Amniotic stem cell (primary cell): ENCODE measurements at regions not wholly inside any gene's neighbourhood (a gene's known extent, or its start where the extent isn't known, plus 50 kb on each side); places are given as distances from the start of the nearest gene placed in this dataset.

Experiments
- DNase-seq: peaks from one replicate; lab custom pipeline; 2025; lab: John Stamatoyannopoulos, UW

GRCh38 chr18:46322411-46322891 lies 218.3 kb downstream of the HAUS1 start:
- DNase-seq = no peak

- DNase-seq = no peak
These were observed 218.8 kb downstream of the HAUS1 start for GRCh38 chr18:46322941-46323340.

GRCh38 chr18:46324087-46324955 lies 220.1 kb downstream of the HAUS1 start:
- DNase-seq = no peak

GRCh38 chr18:46325895-46326294 lies 221.7 kb downstream of the HAUS1 start:
- DNase-seq = no peak

GRCh38 chr18:46329736-46330246 lies 225.6 kb downstream of the HAUS1 start:
- DNase-seq = no peak

- no peak for DNase-seq
These were observed 227.1 kb downstream of the HAUS1 start for GRCh38 chr18:46331316-46331715.

- DNase-seq = no peak
These were observed 228.2 kb downstream of the HAUS1 start for GRCh38 chr18:46332286-46332801.

GRCh38 chr18:46332921-46333341 lies 228.7 kb downstream of the HAUS1 start:
- no peak for DNase-seq

GRCh38 chr18:46333431-46334135 lies 229.4 kb downstream of the HAUS1 start:
- DNase-seq = no peak

GRCh38 chr18:46334868-46335281 lies 230.7 kb downstream of the HAUS1 start:
- DNase-seq = no peak

- no peak for DNase-seq
These were observed 231.4 kb downstream of the HAUS1 start for GRCh38 chr18:46335534-46336101.

GRCh38 chr18:46336278-46337111 lies 232.3 kb downstream of the HAUS1 start:
- no peak for DNase-seq

GRCh38 chr18:46337271-46337670 lies 233.1 kb downstream of the HAUS1 start:
- DNase-seq = no peak

GRCh38 chr18:46338205-46338604 lies 234.0 kb downstream of the HAUS1 start:
- no peak for DNase-seq

- no peak for DNase-seq
These were observed 234.6 kb downstream of the HAUS1 start for GRCh38 chr18:46338766-46339165.

- DNase-seq = no peak
These were observed 236.5 kb downstream of the HAUS1 start for GRCh38 chr18:46340716-46341115.

- no peak for DNase-seq
These were observed 237.9 kb downstream of the HAUS1 start for GRCh38 chr18:46341986-46342525.

- no peak for DNase-seq
These were observed 239.3 kb downstream of the HAUS1 start for GRCh38 chr18:46343456-46343855.

- DNase-seq = no peak
These were observed 239.8 kb downstream of the HAUS1 start for GRCh38 chr18:46343931-46344372.

GRCh38 chr18:46344416-46345180 lies 240.4 kb downstream of the HAUS1 start:
- no peak for DNase-seq
